OCI-LY3 (cell line): ENCODE measurements at regions not wholly inside any gene's neighbourhood (a gene's known extent, or its start where the extent isn't known, plus 50 kb on each side); places are given as distances from the start of the nearest gene placed in this dataset.

Source experiments
- EZH2phosphoT487 ChIP-seq: fragments of 200-600 bp; shearing (Covaris generic); IDR thresholded peaks from 2 replicates; pipeline ENCODE4 v1.6.1; 2018; ENCODE audit warnings: antibody characterized with exemption, mixed run types, low read depth
- TF ChIP-seq, protein P1 (sequence below): fragments of 200-600, 300-600 bp; sonication (generic); IDR thresholded peaks from 2 replicates; pipeline ENCODE4 v1.5.1; 2014; ENCODE audit warnings: antibody characterized with exemption, low read length, low read depth

DNA sequence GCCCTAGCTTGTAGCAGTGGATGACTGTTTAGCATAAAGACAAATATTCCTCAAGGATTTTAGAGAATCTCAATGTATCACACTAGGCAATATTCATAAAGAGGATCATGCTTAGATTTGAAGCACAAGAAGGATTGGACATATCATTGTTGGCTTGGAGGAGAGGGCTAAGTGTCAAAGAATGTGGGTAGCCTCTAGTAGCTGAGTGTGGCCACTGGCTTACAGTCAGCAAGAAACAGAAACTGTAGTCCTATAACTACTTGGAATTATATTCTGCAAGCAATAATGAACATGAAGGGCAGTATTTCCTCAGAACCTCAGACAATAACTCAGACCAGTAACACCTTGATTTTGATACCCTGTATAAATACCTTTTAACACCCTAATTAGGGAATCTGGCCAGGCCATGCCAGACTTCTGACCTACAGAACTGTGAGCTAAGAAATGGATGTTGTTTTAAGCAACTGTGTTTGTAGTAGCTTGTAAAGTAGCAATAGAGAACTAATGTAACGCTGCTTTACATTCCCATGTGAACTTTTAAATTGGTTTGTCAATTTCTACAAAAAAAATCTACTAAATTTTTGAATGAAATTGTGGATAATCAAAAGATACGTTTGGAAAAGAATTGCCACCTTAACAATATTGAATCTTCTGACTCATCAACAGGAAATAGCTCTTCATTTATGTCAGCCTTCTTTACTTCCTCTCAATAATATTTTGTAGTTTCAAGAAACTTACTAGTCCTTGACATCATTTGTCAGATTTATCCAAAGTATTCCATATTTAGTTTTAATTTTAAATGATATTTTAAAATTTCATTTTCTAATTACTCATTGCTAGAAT lies 65.2 kb upstream of the RSPO3 start:
- TF ChIP-seq, protein P1, sequence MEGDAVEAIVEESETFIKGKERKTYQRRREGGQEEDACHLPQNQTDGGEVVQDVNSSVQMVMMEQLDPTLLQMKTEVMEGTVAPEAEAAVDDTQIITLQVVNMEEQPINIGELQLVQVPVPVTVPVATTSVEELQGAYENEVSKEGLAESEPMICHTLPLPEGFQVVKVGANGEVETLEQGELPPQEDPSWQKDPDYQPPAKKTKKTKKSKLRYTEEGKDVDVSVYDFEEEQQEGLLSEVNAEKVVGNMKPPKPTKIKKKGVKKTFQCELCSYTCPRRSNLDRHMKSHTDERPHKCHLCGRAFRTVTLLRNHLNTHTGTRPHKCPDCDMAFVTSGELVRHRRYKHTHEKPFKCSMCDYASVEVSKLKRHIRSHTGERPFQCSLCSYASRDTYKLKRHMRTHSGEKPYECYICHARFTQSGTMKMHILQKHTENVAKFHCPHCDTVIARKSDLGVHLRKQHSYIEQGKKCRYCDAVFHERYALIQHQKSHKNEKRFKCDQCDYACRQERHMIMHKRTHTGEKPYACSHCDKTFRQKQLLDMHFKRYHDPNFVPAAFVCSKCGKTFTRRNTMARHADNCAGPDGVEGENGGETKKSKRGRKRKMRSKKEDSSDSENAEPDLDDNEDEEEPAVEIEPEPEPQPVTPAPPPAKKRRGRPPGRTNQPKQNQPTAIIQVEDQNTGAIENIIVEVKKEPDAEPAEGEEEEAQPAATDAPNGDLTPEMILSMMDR: no peak
- no peak for TF ChIP-seq EZH2phosphoT487
